ENCODE measurements at regions not wholly inside any gene's neighbourhood (a gene's known extent, or its start where the extent isn't known, plus 50 kb on each side); places are given as distances from the start of the nearest gene placed in this dataset.
A peak's percentile ranks its signal among the peaks of the same experiment; 100 is the strongest.

DNA sequence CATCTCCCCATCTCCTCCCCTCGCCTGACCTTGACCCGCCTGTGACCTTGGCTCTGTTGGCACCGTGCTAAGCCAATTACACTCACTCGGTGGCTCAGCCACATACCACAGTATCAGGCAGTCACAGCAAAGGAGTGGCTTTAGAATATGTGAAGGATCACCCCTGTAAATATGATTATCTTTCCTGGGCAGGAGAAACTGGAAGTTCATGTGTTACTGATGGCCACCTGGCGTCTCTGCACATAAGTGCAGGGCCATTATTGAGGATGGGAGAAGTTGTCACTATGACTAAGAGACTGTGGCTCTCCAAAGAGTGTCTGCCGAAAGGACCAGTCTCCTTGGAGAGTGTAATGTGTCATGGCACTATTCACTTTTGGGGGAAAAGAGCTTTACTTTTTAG, 116.9 kb upstream of the S1PR3 start:
- TF ChIP-seq CTCF (IDR thresholded peaks at IDR 0.05) = peak; percentile 24; the same call in 1 of the 2 replicates
- no peak for TF ChIP-seq POLR2AphosphoS5 (IDR thresholded peaks at IDR 0.05; ENCODE audit: low read depth, low read length)
- TF ChIP-seq TCF7L2 (IDR thresholded peaks at IDR 0.05; ENCODE audit: low read depth, low read length) = no peak
